Stimulated activated CD4-positive, alpha-beta T cell treated with anti-CD3 and anti-CD28 coated beads, Interleukin-1b, Interleukin-23, amount 100 ng/mL, for 48 hours (primary cell): ENCODE measurements at regions not wholly inside any gene's neighbourhood (a gene's known extent, or its start where the extent isn't known, plus 50 kb on each side); places are given as distances from the start of the nearest gene placed in this dataset.
"Not testable (repeated sequence)": the region's sequence is repeated elsewhere in the genome, so short reads cannot be mapped to it uniquely, and the experiment has no call there.

ENCODE experiments used
- DNase-seq: peaks from one replicate; pipeline ENCODE4 v3.0.0-alpha.2; 2020

DNA sequence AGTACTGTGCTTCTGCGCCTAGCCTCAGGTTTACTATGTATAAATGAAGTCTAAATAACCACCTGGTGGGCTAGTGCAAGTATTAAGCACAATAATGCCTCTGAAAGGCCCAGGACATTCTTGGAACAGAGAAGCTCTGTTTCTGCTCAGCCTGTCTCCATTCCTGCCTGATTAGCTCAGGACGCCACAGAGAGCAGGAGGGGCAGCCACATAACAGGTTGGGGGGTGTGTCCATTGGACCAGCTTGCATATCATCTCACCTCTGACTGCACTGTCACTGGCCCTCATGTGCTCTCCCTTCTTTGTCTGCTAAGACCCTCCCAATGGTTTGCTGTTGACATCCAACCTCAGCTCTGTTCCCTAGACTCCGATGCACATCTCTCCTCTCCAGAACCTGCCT is 52.8 kb upstream of the IKZF1 start:
- no peak for DNase-seq

GRCh38 chr7:50246551-50246950 is 58.0 kb upstream of the IKZF1 start:
- no peak for DNase-seq

GRCh38 chr7:50242111-50242510 is 62.4 kb upstream of the IKZF1 start:
- DNase-seq: not testable (repeated sequence)

DNA sequence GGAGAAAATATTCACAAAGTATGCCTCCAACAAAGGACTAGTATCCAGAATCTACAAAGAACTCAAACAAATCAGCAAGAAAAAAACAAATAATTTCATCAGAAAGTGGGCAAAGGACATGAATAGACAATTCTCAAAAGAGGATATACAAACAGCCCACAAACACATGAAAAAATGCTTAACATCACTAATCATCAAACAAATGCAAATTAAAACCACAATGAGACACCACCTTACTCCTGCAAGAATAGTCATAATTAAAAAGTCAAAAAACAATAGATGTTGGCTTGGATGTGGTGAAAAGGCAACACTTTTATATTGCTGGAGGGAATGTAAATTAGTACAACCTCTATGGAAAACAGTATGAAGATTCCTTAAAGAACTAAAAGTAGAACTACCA is 63.8 kb upstream of the IKZF1 start:
- DNase-seq: not testable (repeated sequence)

GRCh38 chr7:50229964-50230363 is 74.6 kb upstream of the IKZF1 start:
- no peak for DNase-seq

DNA sequence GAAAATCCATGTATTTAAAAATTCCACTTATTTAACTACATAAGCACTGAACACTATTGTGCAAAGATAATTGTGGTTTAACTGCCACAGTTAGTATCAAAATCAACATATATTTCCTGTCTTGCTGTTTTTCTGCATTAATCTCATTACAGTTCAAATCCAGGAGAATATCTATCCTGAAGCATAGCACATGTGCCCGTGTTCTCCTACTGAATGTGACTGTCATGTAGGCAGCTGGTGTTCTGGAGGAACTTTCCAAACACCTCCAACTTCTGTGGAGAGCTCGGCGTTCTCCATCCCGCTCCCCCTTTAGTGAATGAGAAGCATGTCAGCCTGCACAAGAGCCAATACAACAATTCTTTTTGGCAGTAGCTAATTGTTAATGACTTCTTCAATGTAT is 76.4 kb upstream of the IKZF1 start:
- DNase-seq: no peak

- no peak for DNase-seq
Measured at GRCh38 chr7:50227726-50228125, 76.8 kb upstream of the IKZF1 start.

DNA sequence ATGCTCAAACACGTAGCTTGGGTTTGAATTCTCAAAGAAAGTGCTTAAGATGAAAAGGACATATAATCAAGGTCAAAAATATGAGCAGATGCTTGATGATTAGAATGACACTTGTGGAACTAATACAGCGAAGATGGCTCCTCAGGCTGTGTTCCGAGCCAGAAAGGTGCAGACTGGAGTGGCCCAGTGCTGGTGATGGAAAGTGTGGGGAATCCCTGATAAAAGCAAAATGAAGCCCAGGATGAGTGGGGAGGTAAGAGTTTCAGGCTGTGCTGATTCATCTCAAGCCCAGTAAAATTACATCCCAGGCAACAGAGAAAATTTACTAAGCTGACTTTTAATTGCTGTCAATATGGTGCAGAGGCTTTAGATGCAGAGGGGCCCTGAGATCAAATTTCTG is 77.8 kb upstream of the IKZF1 start:
- peak; percentile 45 for DNase-seq

GRCh38 chr7:50226145-50226544 is 78.4 kb upstream of the IKZF1 start:
- no peak for DNase-seq

DNA sequence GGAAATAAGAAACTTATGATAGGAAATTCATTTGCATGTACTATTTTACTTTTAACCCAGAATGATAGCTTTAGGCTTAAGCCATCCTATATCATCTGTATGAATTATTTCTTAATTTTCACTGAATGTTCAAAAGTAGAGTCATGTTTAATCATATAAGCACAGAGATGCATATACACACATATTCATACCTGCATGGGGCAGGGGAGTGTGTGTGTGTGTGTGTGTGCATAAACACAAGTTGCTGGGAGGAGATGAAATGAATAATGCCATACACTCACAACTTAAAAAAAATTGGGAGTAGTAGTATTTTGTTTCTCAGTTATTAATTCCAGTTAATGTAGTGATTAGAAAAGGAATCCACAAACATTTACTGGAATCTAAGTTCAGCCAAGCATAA is 83.1 kb upstream of the IKZF1 start:
- no peak for DNase-seq

- DNase-seq: no peak
Measured at GRCh38 chr7:50221028-50221427, 83.5 kb upstream of the IKZF1 start.

DNA sequence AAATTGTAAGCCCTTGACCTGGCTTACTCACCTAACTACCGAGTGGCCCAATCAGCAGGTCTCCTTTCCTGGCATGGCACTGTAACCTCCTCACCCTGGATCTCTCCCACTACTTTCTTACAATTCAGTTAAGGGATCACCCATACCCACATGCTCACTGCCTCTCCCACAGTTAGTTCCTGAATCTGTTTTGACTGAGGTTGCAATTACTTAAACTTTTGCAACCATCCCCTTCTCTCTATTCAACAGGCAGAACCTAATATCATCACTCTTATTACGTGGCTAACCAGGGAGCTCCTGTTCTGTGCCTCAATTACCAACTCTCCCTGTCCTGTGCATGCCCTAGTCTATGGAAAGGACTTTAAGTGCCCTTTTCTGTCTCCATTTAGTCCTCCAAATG is 84.2 kb upstream of the IKZF1 start:
- no peak for DNase-seq

- no peak for DNase-seq
Measured at GRCh38 chr7:50217821-50218281, 86.7 kb upstream of the IKZF1 start.

DNA sequence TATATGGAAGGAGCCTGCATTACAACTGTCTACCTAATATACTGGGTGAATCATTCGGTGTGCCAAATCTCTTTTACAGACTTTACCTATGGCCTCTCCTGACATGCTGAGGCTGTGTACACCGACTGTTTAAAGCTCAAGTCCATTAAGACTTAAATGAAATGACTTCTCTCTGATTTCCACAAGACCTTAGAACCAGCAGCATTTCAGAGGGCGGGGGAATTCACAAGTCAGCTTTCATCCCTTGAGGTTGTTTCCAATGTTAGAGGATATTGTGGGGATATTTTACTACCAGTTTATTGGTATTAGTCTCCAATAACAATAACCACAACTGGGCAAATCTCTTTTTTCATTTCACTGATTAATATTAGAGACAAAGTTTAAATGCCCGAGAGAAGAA is 87.1 kb upstream of the IKZF1 start:
- DNase-seq: no peak

- no peak for DNase-seq
Measured at GRCh38 chr7:50216626-50217025, 87.9 kb upstream of the IKZF1 start.

- DNase-seq: no peak
Measured at GRCh38 chr7:50214771-50215170, 89.7 kb upstream of the IKZF1 start.

GRCh38 chr7:50214126-50214670 is 90.3 kb upstream of the IKZF1 start:
- DNase-seq: no peak

GRCh38 chr7:50213622-50214017 is 90.9 kb upstream of the IKZF1 start:
- no peak for DNase-seq

- peak; percentile 26 for DNase-seq
Measured at GRCh38 chr7:50212666-50213621, 91.6 kb upstream of the IKZF1 start.

DNA sequence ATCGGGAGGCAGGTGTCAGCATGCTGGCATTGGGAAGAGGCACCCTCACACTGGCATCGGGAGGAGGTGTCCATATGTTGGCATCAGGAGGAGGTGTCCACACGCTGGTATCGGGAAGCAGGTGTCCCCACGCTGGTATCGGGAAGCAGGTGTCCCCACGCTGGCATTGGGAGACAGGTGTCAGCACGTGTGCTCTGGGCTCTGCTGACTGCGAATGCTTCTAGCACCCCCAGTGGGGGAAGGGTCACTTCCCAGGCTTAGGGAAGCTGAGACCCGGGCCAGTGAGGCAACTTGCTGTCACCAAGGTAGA is 92.5 kb upstream of the IKZF1 start:
- no peak for DNase-seq

DNA sequence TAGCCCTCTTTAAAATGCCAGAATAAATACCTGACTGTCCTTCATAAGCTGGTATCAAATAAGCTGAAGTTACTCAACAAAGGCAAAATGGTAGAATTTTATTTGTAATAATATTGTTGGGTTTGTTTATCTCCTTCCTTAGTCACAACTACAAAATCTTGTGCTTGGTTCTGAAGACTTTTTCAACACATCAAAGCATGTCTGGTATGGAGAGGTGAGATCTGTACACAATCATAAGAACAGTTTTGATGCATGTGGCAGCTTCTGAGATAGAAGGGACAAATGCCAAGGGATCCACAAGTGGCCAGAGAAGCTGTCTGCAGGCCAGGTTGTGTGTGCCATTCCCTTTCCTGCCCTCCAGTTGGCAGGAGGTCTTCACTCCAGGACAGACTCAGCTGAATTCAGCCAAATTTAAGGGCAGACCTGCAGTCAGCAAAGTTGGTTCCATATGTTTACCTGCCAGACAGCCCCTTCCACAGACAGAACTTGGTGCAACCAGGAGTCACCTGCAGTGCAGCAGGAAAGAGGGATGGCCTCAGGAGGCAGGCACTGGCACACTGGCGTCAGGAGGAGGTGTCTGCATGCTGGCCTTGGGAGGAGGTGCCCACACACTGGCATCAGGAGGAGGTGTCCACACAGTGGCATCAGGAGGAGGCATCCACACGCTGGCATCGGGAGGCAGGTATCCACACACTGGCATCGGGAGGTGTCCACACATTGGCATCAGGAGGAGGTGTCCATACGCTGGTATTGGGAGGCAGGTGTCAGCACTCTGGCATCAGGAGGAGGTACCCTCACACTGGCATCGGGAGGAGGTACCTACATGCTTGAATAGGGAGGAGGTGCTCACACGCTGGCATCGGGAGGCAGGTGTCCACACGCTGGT is 93.1 kb upstream of the IKZF1 start:
- no peak for DNase-seq

GRCh38 chr7:50210706-50211115 is 93.8 kb upstream of the IKZF1 start:
- DNase-seq: peak; percentile 24

DNA sequence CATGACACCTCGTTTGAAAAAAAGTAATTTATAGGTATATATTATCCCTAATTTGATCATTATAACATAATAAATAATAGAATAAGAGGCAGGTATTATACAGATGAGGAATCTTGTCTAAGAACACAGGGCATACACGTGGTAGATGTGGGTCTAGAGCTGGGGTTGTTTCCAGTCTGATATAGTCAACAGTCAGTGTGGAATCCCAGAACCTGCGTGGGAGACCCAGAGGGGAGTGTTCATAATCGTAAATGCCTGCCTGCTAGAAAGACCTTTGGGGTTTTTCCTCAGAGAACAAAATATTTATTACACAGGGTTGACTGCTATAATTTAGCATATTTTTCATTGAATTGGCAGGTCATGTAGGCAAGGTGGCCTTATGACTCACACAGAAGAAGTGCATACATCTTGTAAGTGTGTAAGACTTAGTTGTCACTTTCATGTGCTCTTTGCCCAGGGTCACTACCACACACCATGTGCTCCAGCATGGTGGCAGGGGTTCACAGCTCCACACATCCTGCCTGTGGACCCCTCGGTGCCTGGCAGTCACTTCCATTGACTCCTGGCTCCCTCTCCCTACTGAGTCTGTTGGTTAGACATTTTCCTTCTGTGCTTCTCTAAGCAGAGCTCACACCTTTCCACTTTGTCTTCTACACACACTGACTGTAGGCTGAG is 94.9 kb upstream of the IKZF1 start:
- peak; percentile 68 for DNase-seq
